Left forelimb (tissue), 1 donor: ENCODE measurements at regions not wholly inside any gene's neighbourhood (a gene's known extent, or its start where the extent isn't known, plus 50 kb on each side); places are given as distances from the start of the nearest gene placed in this dataset.

Source experiments
- DNase-seq: peaks from one replicate; pipeline ENCODE4 v3.0.0-alpha.2; 2018; ENCODE audit warnings: low spot score

GRCh38 chrX:69277369-69277990 is 112.2 kb upstream of the PJA1 start:
- DNase-seq: no peak

GRCh38 chrX:69268611-69269010 is 103.4 kb upstream of the PJA1 start:
- DNase-seq: no peak

- no peak for DNase-seq
Measured at GRCh38 chrX:69264158-69264581, 98.9 kb upstream of the PJA1 start.

GRCh38 chrX:69263251-69263820 is 98.1 kb upstream of the PJA1 start:
- DNase-seq: no peak

GRCh38 chrX:69262036-69262936 is 97.0 kb upstream of the PJA1 start:
- no peak for DNase-seq

GRCh38 chrX:69260169-69260568 is 94.9 kb upstream of the PJA1 start:
- no peak for DNase-seq

GRCh38 chrX:69258893-69259292 is 93.6 kb upstream of the PJA1 start:
- no peak for DNase-seq

- no peak for DNase-seq
Measured at GRCh38 chrX:69257499-69258127, 92.4 kb upstream of the PJA1 start.

GRCh38 chrX:69256291-69256565 is 91.0 kb upstream of the PJA1 start:
- DNase-seq: no peak

- no peak for DNase-seq
Measured at GRCh38 chrX:69255441-69256290, 90.4 kb upstream of the PJA1 start.

GRCh38 chrX:69253821-69254220 is 88.6 kb upstream of the PJA1 start:
- DNase-seq: no peak

GRCh38 chrX:69243276-69243675 is 78.0 kb upstream of the PJA1 start:
- no peak for DNase-seq

- DNase-seq: no peak
Measured at GRCh38 chrX:69238887-69239231, 73.6 kb upstream of the PJA1 start.

GRCh38 chrX:69238114-69238886 is 73.0 kb upstream of the PJA1 start:
- DNase-seq: no peak

- no peak for DNase-seq
Measured at GRCh38 chrX:69237236-69237635, 72.0 kb upstream of the PJA1 start.

- no peak for DNase-seq
Measured at GRCh38 chrX:69236641-69237040, 71.4 kb upstream of the PJA1 start.

- DNase-seq: no peak
Measured at GRCh38 chrX:69234624-69235023, 69.4 kb upstream of the PJA1 start.

- no peak for DNase-seq
Measured at GRCh38 chrX:69232945-69233344, 67.7 kb upstream of the PJA1 start.

- no peak for DNase-seq
Measured at GRCh38 chrX:69231903-69232302, 66.7 kb upstream of the PJA1 start.

GRCh38 chrX:69229436-69229835 is 64.2 kb upstream of the PJA1 start:
- no peak for DNase-seq

GRCh38 chrX:69228732-69229131 is 63.5 kb upstream of the PJA1 start:
- DNase-seq: no peak
